ENCODE measurements at regions not wholly inside any gene's neighbourhood (a gene's known extent, or its start where the extent isn't known, plus 50 kb on each side); places are given as distances from the start of the nearest gene placed in this dataset.
A peak's percentile ranks its signal among the peaks of the same experiment; 100 is the strongest.

DNA sequence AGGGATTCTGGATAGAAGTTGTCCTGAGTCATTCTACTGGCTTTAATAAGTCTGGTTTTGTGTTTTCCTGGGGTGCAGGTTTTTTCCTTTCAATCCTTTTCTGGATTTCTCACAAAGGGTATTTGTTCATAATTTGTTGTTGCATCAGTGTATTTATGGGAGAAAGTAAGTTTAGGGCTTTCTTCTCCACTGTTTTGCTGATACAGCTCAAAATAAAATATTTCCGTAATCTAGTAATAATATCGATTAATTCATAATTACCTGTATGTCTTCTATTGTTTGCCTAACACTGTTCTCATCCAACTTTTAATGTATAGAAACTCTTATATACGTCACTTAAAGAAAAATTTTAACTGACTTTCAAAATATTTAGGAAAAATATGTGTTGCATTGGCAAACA, 728.2 kb downstream of the LUZP2 start:
- H3K9me3 ChIP-seq = no peaks in the 10 kb centered on the region; the same call in 2 of the 3 replicates
- ChIA-PET POLR2A (no interaction called here), CTCF (no interaction called here)
- no peak overlapping the region for H3K4me2 ChIP-seq
- no peak for DNase-seq (ENCODE audit: low read depth in 1 of 2, low spot score in 1 of 2)
- FAIRE-seq = no peak
- no peaks in the 10 kb centered on the region for H3K4me1 ChIP-seq
- WGBS (ENCODE audit: missing lambda C conversion rate) = 28% methylated on average over 3 of the region's 3 CpGs
- TF ChIP-seq GATA3 (IDR thresholded peaks at IDR 0.05; ENCODE audit: borderline replicate concordance) (no peak), MAFK (IDR thresholded peaks at IDR 0.05; ENCODE audit: partially characterized antibody) (peak; percentile 31), CBX8 (IDR thresholded peaks at IDR 0.05) (no peak), RFX5 (IDR thresholded peaks at IDR 0.05) (no peak), HEYL (CRISPR knock-in tag; IDR thresholded peaks at IDR 0.05) (no peak)
- TF ChIP-seq, protein P1, sequence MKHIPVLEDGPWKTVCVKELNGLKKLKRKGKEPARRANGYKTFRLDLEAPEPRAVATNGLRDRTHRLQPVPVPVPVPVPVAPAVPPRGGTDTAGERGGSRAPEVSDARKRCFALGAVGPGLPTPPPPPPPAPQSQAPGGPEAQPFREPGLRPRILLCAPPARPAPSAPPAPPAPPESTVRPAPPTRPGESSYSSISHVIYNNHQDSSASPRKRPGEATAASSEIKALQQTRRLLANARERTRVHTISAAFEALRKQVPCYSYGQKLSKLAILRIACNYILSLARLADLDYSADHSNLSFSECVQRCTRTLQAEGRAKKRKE (CRISPR knock-in tag; IDR thresholded peaks at IDR 0.05; ENCODE audit: low read depth) = no peak
- no peak overlapping the region for H3K4me3 ChIP-seq
- no peak for ATAC-seq
- no peak overlapping the region for H3K27ac ChIP-seq

DNA sequence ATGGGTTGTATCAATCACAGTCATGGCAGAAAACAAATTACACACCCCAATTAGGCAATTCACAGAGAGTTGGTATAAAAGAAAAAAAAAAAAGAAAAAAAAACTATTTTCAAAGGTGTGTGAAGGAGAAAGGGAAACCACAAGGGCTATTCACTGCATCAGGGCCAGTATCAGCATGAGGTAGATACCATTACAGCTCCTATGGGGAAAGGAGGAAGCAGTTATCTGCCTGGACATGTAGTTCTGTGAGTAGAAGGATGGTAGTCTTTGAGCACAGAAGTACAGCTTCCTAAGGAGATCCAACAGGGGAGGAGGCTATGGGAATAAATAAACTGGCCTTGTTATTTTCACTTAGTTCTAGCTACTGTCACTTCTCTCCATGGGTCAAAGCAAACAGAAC, 746.1 kb downstream of the LUZP2 start:
- H3K9me3 ChIP-seq = no peaks in the 10 kb centered on the region
- FAIRE-seq (no peak), DNase-seq (ENCODE audit: low read depth in 1 of 2, low spot score in 1 of 2) (no peak), ATAC-seq (no peak)
- H3K27ac ChIP-seq = no peak overlapping the region
- no peak overlapping the region for H3K4me2 ChIP-seq
- ChIA-PET POLR2A (no interaction called here), CTCF (no interaction called here)
- no peaks in the 10 kb centered on the region for H3K4me1 ChIP-seq
- TF ChIP-seq FOXS1 (CRISPR knock-in tag; IDR thresholded peaks at IDR 0.05) = no peak
- no peak for TF ChIP-seq CBX8 (IDR thresholded peaks at IDR 0.05)
- TF ChIP-seq HDAC2 (IDR thresholded peaks at IDR 0.05) = no peak
- TF ChIP-seq RAD21 (conservative IDR thresholded peaks at IDR 0.05 in 1 of 2, IDR thresholded peaks at IDR 0.05 in 1 of 2) = no peak
- no peak for TF ChIP-seq MAZ (IDR thresholded peaks at IDR 0.05; ENCODE audit: borderline replicate concordance, low read depth, low read length)
- TF ChIP-seq SMC3 (IDR thresholded peaks at IDR 0.05) = no peak
- no peak for TF ChIP-seq NFE2L2 (conservative IDR thresholded peaks at IDR 0.05; ENCODE audit: low read length)
- H3K4me3 ChIP-seq = no peak overlapping the region

DNA sequence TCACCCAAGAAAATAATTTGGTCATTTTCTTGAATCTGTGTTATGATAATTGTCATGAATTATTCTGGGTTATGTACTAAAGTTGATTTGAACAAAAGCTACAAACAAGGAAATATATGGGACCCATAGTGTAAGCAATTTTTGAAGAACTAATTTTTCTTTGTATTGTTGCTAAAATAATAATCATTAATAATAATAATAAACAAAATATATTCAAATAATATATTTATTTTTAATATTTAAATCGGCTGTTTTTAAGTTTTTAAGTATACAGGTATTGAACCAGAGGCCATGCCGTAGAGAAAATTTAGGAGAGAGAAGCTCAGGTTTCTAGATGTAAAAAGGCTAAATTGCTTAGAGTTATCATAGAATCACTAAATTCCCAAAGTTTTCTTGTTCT, 747.3 kb downstream of the LUZP2 start:
- FAIRE-seq (no peak), DNase-seq (ENCODE audit: low read depth in 1 of 2, low spot score in 1 of 2) (no peak), ATAC-seq (no peak)
- 21% methylated on average over 2 of the region's 2 CpGs for WGBS (ENCODE audit: missing lambda C conversion rate)
- Histone ChIP-seq H3K4me3 (no peak overlapping the region), H3K4me2 (no peak overlapping the region), H3K9me3 (no peaks in the 10 kb centered on the region), H3K4me1 (no peaks in the 10 kb centered on the region), H3K27ac (no peak overlapping the region)
- TF ChIP-seq NPAS2 (CRISPR knock-in tag; IDR thresholded peaks at IDR 0.05; ENCODE audit: borderline replicate concordance) (no peak), HOXB13 (CRISPR knock-in tag; IDR thresholded peaks at IDR 0.05; ENCODE audit: low read depth) (no peak)
- ChIA-PET POLR2A (no interaction called here), CTCF (no interaction called here)

DNA sequence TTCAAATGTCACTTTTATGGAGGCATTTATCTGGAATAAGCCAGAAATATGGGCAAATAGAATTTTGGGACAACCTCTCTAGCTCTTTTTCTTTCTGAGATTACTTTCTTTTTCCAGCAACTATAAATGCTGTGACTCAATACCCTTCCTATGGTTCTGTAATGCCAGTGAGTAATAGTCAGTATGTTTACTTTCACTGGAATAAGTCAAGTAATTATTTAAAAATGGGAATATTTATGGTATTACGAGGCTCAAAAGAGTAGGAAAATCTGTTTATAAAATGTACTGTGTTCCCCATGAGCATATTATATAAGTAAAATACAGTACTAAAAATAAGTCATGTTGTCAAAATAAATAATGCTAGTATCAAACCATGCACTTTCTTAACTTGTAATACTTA, 750.5 kb downstream of the LUZP2 start:
- POLR2A ChIA-PET = no interaction called here
- Histone ChIP-seq H3K9me3 (no peaks in the 10 kb centered on the region), H3K4me3 (no peak overlapping the region), H3K4me2 (no peak overlapping the region), H3K27ac (no peak overlapping the region), H3K4me1 (no peaks in the 10 kb centered on the region)
- FAIRE-seq = no peak
- WGBS (ENCODE audit: missing lambda C conversion rate) = 0% methylated on average over 1 of the region's 1 CpG
- DNase-seq (ENCODE audit: low read depth in 1 of 2, low spot score in 1 of 2) = no peak
- no peak for ATAC-seq
- TF ChIP-seq GATA3 (IDR thresholded peaks at IDR 0.05; ENCODE audit: borderline replicate concordance) (no peak), JUN (IDR thresholded peaks at IDR 0.05) (no peak), EHMT2 (IDR thresholded peaks at IDR 0.05; ENCODE audit: low read depth) (no peak), BHLHE40 (IDR thresholded peaks at IDR 0.05; ENCODE audit: low read depth, low read length) (no peak), RAD21 (conservative IDR thresholded peaks at IDR 0.05 in 1 of 2, IDR thresholded peaks at IDR 0.05 in 1 of 2) (no peak), CHD2 (IDR thresholded peaks at IDR 0.05; ENCODE audit: low read length, partially characterized antibody) (no peak), CBX2 (IDR thresholded peaks at IDR 0.05; ENCODE audit: borderline replicate concordance, low read depth) (no peak), TP53 (CRISPR knock-in tag; IDR thresholded peaks at IDR 0.05) (no peak), POLR2A (IDR thresholded peaks at IDR 0.05; ENCODE audit: low read length) (no peak), RFX5 (IDR thresholded peaks at IDR 0.05) (no peak), ESRRA (IDR thresholded peaks at IDR 0.05; ENCODE audit: borderline replicate concordance, low read length) (no peak), RNF2 (IDR thresholded peaks at IDR 0.05; ENCODE audit: borderline replicate concordance, low read depth) (no peak), KDM5A (IDR thresholded peaks at IDR 0.05) (no peak), EP300 (IDR thresholded peaks at IDR 0.05) (no peak), JUNB (IDR thresholded peaks at IDR 0.05) (no peak)
- TF ChIP-seq, protein P2, sequence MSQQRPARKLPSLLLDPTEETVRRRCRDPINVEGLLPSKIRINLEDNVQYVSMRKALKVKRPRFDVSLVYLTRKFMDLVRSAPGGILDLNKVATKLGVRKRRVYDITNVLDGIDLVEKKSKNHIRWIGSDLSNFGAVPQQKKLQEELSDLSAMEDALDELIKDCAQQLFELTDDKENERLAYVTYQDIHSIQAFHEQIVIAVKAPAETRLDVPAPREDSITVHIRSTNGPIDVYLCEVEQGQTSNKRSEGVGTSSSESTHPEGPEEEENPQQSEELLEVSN (IDR thresholded peaks at IDR 0.05; ENCODE audit: borderline replicate concordance, low read depth) = no peak
- TF ChIP-seq, protein P3, sequence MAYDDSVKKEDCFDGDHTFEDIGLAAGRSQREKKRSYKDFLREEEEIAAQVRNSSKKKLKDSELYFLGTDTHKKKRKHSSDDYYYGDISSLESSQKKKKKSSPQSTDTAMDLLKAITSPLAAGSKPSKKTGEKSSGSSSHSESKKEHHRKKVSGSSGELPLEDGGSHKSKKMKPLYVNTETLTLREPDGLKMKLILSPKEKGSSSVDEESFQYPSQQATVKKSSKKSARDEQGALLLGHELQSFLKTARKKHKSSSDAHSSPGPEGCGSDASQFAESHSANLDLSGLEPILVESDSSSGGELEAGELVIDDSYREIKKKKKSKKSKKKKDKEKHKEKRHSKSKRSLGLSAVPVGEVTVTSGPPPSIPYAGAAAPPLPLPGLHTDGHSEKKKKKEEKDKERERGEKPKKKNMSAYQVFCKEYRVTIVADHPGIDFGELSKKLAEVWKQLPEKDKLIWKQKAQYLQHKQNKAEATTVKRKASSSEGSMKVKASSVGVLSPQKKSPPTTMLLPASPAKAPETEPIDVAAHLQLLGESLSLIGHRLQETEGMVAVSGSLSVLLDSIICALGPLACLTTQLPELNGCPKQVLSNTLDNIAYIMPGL (CRISPR knock-in tag; IDR thresholded peaks at IDR 0.05; ENCODE audit: borderline replicate concordance) = no peak
- CTCF ChIA-PET = no interaction called here

Data from A549 (cell line).